ENCODE measurements at regions not wholly inside any gene's neighbourhood (a gene's known extent, or its start where the extent isn't known, plus 50 kb on each side); places are given as distances from the start of the nearest gene placed in this dataset.
"Not testable (repeated sequence)": the region's sequence is repeated elsewhere in the genome, so short reads cannot be mapped to it uniquely, and the experiment has no call there.

DNA sequence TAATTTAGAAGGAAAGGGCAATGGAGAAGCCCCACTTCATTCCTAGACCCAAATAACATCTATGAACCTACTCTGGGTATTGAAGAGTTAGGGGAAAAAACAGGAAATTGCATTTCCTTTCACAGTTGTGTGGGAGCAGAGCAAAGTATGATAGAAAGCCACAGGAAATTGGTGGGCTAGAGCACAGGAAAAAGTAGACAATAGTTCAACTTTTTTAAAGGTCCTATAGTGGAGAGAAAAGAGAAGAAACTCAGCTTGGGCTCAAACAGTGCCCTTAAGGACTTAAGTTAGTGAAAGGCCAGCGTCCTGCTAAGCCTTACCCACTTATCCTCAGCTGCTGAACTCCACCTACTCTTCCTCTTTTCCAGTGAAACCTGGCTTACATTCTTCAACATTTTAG lies 258.1 kb downstream of the DPY19L2 start:
- DNase-seq (ENCODE audit: low read depth), result no peak

DNA sequence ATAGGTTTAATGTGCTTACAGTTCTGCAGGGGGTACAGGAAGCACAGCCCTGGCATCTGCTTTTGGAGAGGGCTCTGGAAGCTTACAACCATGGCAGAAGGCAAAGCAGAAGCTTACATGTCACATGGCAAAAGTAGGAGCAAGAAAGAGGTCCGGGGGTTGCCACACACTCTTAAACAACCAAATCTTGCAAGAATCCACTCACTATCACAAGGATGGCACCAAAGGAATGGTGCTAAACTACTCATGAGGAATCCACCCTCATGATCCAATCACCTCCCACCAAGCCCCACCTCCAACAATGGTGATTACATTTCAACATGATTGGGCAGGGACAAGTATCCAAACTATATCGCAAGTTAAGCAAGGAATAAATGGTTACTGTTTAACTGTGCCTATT lies 255.8 kb upstream of the AVPR1A start:
- DNase-seq (ENCODE audit: low read depth), result no peak

DNA sequence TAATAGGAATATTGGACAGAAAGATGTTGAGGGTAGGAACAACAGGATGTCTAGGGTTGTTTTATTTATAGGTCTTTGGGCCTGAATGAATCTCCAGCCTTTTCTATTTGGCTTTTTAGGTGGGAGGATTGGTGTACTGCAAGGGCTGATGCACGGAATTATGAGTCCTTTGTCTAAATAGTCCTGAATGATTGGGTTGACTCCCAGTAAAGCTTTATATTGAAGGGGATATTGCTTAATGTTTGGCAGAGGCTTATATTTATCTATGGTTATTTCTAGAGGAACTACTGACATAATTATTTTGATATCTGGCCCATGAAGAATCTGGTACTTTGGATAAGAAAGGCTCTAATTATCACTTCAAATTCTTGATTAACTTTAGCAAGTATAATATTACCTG lies 253.6 kb upstream of the AVPR1A start:
- DNase-seq (ENCODE audit: low read depth), result no peak

DNA sequence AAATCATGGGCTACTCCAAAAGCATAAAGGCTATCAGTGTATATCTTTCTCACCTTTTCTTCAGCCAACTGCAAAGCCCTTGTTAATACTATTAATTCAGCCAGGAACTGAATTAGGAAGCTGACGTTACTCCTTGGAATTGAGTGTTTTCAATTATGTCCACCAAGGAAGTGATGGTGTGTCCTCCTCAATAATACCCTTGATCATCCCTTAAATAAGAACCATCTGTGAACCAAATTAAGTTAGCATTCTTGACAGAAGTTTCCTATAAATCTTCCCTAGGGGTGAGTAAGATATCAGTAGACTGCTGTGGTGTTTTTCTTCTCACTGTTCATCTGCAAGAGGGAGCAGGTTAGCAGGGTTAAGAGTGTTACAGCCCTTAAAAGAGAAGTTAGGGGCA lies 252.3 kb upstream of the AVPR1A start:
- no peak for DNase-seq (ENCODE audit: low read depth)

DNA sequence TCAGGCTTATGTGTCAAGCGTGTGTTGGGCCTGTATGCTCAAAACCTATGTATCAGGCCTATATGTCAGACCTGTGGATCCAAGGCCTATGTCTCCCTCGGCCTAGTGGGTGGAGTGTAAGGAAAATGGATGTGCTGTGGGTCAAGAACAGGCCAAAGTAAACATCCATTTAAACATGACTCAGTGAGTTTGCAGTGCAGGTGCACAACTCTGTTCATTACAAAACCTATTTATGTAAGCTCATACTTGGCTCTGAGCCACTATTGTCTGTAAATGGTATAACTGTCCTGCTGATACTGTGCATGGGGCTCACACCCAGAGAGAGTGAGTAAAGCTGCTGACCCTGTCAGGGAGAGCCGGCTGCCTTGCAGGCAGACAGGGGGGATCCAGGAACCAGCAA lies 249.7 kb upstream of the AVPR1A start:
- peak; percentile 69 for DNase-seq (ENCODE audit: low read depth)

DNA sequence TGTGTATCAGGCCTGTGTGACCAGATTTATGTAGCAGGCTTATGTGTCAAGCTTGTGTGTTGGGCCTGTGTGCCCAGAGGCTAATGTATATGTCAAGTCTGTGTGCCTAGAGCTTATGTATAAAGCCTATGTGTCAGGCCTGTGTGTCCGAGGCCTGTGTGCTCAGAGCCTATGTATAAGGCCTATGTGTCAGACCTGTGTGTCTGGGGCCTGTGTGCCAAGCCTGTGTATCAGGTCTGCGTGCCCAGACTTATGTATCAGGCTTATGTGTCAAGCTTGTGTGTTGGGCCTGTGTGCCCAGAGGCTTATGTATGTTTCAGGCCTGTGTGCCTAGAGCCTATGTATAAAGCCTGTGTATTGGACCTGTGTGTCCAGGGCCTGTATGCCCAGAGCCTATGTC lies 249.3 kb upstream of the AVPR1A start:
- DNase-seq (ENCODE audit: low read depth), result no peak

DNA sequence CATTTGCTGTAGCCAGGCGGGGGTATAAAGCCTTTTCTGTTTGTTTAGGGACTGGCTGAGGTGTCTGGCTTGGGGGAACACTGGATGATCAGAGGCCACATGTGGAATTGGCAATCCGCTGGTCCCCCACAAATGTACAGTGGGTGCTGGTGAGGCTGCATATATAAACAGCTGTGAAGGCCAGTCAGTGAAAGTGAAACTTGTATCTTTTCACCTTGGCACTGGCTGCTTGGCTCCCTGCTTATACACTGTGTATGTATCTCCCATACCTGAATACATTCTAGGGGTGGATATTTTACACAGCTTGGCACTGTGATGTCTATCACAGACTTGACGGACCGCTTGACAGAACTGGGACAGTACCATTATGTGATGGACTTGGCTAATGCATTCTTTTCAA lies 246.8 kb upstream of the AVPR1A start:
- DNase-seq (ENCODE audit: low read depth), result no peak

DNA sequence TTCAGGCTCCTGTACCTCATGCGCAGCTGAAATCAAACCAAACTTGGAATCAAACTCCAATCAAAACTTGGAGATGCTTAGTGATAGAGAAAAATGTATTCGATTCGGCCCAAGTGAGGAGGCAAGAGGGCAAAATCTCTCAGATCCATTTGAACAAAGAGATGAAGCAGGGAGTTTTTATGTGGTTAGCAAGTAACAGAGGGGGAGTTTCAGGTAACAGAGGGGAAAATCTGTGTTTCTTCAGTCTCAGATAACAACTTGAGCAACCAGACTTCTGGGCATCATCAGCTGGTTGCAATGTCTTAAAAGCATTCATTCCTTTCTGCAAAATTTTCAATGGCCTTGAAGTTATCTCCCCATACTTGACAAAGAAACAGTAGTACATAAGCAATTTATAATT lies 245.1 kb upstream of the AVPR1A start:
- no peak for DNase-seq (ENCODE audit: low read depth)

DNA sequence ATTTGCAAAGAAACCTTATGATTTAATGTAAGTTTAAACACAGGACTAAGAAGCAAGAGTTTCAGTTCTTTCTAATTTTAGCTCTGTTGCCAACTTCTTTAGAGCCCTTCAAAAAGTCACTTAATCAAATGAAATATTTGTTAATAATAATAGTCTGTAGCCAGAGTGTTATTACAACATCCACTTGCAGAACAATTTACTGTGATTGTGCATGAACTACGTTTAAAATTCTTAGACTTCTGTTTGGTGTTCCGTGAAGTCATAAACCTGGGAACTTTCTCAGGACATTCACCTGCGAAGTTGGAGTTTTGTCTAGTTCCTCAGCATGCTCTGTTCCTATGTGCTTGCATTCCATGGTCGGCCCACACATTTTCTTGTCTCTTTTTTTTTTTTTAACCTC lies 244.0 kb upstream of the AVPR1A start:
- no peak for DNase-seq (ENCODE audit: low read depth)

DNA sequence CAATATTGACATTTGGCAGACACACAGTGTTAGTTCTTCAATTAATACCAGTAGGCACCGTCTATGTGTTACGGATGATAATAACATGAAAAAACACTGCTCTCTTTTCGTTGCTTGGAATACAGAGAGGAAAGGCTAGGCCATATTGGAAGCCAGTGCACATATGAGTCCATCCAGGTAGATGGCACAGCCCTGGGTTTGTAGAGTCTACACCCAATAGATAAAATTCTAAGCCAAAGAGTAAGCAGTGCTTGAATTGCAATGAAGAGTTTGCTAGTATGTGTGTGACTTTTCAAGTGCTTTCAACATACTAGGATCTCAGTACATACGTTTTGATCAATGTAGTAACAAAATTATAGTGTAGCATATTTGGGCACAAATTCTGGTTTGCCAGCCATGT lies 243.3 kb upstream of the AVPR1A start:
- no peak for DNase-seq (ENCODE audit: low read depth)

DNA sequence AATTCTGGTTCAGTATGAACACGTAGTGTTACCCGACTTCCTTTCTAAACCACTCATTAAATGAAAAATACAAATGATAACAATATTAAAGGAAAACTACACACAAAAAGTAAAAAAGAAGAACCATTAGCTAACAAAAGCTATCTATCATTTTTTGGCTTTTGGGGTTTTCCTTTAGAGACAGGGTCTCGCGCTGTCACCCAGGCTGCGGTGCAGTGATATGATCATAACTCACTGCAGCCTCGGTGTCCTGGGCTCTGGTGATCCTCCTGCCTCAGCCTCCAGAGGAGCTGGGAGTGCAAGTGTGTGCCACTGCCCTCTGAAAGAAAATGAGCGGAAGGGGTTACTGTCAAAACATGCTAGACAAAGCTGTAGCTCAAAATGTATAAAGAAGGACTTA lies 238.2 kb upstream of the AVPR1A start:
- no peak for DNase-seq (ENCODE audit: low read depth)

DNA sequence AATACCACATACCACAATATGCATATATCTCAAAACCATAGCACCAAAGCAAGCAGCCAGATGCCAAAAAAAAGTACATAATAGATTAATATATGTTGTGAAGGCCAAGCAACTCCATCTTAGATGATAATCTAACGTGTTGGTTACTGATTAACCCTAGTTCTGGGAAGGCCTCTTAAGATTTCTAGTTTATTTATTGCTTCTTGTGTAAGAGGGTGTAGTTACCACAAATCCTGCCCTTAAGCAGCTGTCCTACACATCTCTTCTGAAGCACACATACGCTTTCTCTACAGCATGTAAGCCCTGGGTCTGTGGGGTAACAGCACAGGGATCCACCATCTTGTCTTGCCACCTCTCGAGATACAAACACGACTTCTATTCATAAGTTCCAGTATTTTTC lies 236.8 kb upstream of the AVPR1A start:
- DNase-seq (ENCODE audit: low read depth), result no peak

DNA sequence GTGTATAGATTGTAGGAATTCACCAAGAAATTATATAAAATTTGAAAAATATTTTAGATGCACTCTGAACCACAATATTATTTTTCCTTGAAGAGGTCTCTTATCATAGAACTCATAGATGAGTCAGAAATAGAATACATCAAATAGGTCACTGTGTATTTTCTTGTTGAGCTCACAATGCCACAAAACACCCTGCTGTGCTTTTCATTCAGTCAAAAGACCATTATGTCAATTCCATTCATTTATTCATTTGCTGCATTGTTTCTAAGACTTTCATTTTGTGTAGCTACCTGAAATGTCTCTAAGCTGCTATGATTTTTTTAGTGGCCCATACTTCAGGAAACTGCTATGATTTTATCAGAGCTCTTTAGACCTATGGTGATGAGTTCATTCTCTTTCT lies 231.9 kb upstream of the AVPR1A start:
- DNase-seq (ENCODE audit: low read depth), result peak; percentile 14

DNA sequence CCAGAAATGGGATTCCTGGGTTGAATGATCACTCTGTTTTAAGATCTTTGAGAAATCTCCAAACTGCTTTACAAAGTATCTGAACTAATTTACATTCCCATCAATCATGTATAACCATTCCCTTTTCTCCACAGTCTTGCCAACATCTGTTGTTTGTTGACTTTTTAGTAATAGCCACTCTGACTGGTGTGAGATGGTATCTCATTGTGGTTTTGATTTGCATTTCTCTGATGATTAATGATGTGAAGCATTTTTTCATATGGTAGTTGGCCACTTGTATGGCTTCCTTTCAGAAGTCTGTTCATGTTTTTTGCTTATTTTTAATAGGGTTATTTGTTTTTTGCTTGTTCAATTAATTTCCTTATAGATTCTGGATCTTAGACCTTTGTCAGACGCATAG lies 211.8 kb upstream of the AVPR1A start:
- DNase-seq (ENCODE audit: low read depth), result peak; percentile 29

DNA sequence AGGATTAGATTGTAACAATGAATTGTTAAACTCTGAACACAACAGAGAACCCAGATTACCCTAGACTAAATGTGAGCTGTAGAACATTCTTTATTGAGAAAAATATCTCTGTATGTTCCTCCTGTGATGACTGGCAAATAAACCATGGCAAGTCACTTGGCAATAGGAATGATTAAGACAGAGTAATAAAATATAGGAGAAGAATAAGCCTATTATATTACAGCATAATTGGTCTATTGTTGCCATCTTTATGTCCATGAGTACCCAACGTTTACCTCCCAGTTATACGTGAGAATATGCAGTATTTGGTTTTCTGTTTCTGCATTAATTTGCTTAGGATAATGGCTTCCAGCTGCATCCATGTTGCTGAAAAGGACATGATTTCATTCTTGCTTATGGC lies 211.2 kb upstream of the AVPR1A start:
- no peak for DNase-seq (ENCODE audit: low read depth)

DNA sequence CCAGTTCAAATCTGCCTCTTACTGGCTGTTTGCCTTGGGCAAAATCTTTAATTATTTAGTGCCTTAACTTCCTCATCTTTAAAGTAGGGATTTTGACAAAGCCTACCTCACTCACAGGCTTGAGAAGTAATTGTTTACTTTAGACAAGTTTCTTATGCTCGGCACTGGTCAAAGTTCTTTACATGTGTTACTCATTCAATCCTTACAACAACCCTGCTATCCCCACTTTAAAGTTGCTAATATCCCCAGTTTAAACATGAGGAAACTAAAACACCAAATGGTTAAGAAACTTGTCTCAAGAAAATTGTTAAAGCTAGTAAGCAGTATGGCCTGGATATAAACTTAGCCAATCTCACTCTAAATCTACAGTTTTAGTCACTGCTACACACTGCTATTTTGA lies 204.0 kb upstream of the AVPR1A start:
- no peak for DNase-seq (ENCODE audit: low read depth)

DNA sequence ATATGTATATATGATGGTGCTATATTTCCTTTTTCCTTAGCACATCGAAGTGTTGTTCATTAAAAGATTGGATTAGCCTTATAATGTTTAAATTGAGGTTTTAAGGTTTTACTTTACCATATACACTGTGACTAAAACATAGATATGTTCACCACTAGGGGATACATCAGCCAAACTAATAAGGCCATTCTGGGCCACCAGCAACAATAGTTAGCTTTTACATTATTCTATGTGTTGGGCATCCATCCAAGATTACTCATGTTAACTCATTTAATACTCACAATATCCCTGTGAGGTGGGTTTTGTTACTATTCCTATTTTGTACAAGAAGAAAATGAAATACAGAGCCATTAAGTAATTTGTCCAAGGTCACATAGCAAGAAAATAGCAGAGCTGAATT lies 202.6 kb upstream of the AVPR1A start:
- DNase-seq (ENCODE audit: low read depth), result peak; percentile 31

DNA sequence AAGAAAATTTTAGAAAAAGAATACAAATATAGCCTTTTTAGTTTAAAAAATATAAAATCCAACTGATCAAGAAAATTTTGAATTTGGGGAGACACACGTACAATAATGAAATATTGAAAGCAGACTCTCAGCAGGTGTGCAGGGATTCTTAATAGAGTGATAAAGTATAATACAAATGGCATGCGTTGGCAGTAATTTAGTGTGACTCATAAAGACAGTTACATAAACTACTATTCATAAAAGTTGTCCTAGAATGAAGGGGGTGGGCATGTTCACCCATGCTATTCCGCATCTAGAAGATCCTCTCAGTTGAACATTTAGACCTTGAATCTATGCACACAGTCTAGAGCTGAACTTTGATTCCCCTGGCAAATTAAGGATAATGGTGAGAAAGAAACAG lies 200.4 kb upstream of the AVPR1A start:
- no peak for DNase-seq (ENCODE audit: low read depth)

DNA sequence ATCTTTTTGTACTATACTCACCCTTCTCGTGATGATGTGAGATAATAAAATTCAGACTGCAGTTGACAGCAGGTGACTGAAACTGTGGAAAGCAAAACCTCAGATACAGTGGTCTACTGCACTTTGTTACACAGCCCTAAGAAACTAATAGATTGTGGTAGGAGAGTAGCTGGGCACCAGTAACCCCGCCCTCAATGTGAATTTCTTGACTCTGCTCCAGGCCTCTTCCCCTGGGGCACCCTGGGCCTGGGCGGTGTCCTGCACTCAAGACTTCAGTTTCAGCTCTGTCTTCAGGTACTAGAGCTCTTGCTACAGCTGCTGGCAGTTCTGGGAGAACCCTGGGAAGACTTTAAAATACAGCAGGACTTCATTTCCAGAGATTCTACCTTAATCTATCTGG lies 197.6 kb upstream of the AVPR1A start:
- no peak for DNase-seq (ENCODE audit: low read depth)

DNA sequence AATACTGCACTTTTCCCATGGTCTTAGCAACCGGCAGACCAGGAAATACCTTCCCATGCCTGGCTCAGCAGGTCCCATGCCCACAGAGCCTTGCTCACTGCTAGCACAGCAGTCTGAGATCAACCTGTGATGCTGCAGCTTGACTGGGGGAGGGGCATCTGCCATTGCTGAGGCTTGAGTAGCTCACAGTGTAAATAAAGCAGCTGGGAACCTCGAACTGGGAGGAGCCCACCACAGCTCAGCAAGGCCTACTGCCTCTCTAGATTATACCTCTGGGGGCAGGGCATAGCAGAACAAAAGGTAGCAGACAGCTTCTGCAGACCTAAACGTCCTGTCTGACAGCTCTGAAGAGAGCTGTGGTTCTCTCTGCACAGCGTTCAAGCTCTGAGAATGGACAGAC lies 186.2 kb upstream of the AVPR1A start:
- not testable (repeated sequence) for DNase-seq (ENCODE audit: low read depth)

DNA sequence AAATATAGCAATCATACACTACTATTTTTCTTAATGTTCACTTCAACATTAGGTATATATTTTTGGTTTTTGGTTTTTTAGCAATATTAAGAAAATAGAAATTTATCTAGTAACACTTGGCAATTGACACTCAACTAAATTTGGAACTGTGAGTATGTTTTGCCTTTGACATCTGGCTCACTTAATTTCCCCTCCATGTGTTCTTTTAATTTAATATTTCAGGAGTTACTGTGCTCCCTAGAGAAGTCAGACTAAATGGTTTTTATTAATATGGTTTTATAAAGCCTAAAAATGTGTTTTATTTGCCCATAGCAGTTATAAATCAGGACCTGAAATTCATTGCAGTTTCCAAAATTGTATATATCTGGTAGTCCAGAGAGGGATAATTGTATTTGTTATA lies 175.3 kb upstream of the AVPR1A start:
- no peak for DNase-seq (ENCODE audit: low read depth)

DNA sequence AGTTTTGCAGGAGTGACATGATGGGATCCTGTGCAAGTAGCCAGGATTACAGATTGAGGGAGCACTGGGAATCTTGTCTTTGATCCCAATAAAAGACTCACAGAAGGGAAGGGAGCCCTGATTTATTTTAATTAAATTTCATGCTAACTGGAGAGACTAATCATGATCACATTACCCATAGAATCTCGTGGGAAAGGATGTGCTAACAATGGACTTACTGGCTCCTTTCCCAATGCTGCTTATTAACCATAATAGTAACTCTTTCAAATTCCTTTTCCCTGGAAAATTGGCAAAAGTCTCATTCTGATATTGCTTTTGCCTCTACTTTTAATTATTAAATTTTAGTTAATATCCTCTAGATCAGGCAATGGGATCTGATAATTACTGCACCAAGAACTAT lies 174.8 kb upstream of the AVPR1A start:
- DNase-seq (ENCODE audit: low read depth), result no peak

DNA sequence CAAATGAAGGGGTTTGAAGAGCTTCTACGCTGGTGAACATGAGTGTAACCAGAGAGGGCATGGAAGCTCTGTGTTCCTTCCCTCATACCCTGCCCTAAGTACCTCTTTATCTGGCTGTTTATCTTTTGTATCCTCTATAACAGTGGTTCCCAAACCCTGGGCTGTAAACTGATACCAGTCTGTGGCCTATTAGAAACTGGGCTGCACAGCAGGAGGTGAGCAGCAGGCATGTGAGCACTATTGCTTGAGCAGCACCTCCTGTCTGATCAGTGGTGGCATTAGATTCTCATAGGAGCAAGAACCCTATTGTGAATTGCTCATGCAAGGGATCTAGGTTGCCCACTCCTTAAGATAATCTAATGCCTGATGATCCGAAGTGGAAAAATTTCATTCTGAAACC lies 172.9 kb upstream of the AVPR1A start:
- DNase-seq (ENCODE audit: low read depth), result no peak

DNA sequence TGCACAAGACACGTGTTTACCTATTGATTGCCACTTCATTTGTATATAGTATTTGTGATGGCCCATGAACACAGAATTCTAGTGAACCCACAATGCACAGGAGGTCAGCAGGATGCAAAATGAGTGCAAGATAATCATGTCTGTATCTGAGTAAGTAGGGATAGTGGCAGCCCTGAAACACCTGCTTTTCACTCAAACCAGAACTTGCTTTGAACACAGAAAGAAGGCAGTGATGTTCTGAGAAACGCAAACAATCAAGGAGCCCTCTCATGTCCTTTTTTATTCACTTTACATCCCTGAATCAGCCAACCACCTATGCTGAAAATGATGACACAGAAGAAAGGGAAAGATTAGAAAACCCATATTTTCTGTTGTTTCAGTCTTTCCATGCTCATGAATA lies 170.4 kb upstream of the AVPR1A start:
- DNase-seq (ENCODE audit: low read depth), result no peak

DNA sequence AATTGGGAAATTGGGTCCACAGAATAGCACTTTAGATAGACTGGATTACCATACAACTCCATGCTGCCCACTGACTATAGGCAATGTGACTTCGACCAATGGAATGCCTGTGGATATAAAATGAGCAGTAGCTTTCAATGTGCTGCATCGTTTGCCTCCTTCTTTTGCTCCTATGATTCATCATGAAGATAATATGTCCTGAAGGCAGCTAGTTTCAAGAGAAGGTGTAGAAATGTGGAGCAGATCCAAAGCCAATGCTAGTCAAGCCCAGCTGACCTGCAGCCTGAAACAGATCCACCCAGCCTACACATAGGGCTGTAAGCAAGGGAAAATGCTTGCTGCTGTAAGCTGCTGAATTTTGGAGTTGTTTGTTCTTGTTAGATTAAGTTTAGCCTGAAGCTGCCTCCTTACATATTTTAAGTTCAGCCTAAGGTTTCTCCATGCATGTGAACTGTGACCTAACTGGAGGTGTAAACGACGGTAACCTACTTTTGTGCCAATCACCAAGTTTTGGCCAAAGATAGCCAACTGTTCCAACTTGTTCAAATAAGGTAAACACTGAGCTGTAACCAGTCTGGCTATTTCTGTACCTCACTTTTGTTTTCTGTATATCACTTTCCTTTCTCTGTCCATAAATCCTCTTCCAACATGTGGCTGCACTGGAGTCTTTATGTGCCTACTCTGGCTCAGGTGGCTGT lies 169.1 kb upstream of the AVPR1A start:
- no peak for DNase-seq (ENCODE audit: low read depth)

All from Daoy (cell line).